Memory B cell (primary cell): ENCODE measurements at regions not wholly inside any gene's neighbourhood (a gene's known extent, or its start where the extent isn't known, plus 50 kb on each side); places are given as distances from the start of the nearest gene placed in this dataset.

ENCODE experiments used
- ATAC-seq: fragments of 150-1000 bp; cut with Tn5 transposase; 2 replicates; pipeline ENCODE4 v1.10.0; 2021; ENCODE audit warnings: low read depth, mild to moderate bottlenecking, moderate library complexity
- DNase-seq, 2 donors: peaks; one replicate each; pipeline ENCODE4 v3.0.0; 2022; ENCODE audit warnings: low spot score in 2 of 2
- H3K27ac Mint-ChIP-seq: one replicate; pipeline ENCODE4 v1.8.0; 2022; ENCODE audit warnings: mild to moderate bottlenecking, moderate library complexity, mixed read lengths
- H3K27me3 Mint-ChIP-seq: one replicate; pipeline ENCODE4 v1.8.0; 2022; ENCODE audit warnings: mixed read lengths
- H3K36me3 Mint-ChIP-seq: one replicate; pipeline ENCODE4 v1.8.0; 2022; ENCODE audit warnings: mild to moderate bottlenecking, mixed read lengths
- H3K4me1 Mint-ChIP-seq: one replicate; pipeline ENCODE4 v1.8.0; 2022; ENCODE audit warnings: mixed read lengths
- H3K4me3 Mint-ChIP-seq: one replicate; pipeline ENCODE4 v1.8.0; 2022; ENCODE audit warnings: mild to moderate bottlenecking, moderate library complexity, mixed read lengths
- H3K9me3 Mint-ChIP-seq: one replicate; pipeline ENCODE4 v1.8.0; 2022; ENCODE audit warnings: mixed read lengths

DNA sequence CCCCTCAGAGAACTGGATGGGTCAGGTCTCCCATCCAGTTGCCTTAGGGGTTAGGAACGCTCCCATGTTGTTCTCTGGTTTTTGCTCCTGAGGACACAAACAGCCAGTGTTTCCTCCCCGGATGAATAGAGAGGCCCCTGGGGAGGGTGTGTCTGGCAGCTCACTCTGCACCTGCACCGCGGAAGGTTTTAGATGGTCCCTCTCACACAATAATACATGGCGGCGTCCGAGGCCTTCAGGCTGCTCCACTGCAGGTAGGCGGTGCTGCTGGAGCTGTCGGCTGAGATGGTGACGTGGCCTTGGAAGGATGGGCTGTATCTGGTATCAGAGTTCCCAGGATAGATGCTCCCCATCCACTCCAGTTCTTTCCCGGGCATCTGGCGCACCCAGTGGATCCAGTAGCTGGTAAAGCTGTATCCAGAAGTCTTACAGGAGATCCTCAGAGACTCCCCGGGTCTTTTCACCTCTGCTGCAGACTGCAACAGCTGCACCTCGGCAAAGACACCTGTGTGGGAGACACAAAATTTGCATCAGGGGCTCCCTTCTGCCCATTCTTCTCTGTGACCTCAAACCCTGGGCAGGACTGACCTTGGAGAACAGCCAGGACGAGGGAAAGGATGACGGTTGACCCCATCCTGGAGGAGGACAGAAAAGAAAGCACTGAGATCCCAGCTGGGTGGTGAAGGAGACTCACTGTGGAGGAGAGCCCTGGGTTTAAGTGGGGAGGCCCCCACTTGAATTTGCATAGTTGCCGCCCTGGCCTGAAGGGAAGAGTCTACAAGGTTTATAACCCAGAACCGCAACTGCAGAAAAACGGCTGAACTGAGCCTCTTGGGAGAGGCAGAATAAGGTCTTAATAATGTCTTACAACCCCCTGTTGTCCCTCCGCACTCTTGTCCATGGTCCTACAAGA, 1324.8 kb downstream of the TMEM121 start:
- peak overlapping the region; percentile 68 for H3K27ac Mint-ChIP-seq
- DNase-seq (peak; percentile 55 to 61), ATAC-seq (peak; percentile 82)
- H3K9me3 Mint-ChIP-seq = no peaks in the 10 kb centered on the region
- H3K4me3 Mint-ChIP-seq = peak overlapping the region; percentile 92
- peaks cover 51% of the 10 kb centered on the region for H3K4me1 Mint-ChIP-seq
- H3K27me3 Mint-ChIP-seq = no peaks in the 10 kb centered on the region
- peaks cover 3% of the 10 kb centered on the region for H3K36me3 Mint-ChIP-seq

DNA sequence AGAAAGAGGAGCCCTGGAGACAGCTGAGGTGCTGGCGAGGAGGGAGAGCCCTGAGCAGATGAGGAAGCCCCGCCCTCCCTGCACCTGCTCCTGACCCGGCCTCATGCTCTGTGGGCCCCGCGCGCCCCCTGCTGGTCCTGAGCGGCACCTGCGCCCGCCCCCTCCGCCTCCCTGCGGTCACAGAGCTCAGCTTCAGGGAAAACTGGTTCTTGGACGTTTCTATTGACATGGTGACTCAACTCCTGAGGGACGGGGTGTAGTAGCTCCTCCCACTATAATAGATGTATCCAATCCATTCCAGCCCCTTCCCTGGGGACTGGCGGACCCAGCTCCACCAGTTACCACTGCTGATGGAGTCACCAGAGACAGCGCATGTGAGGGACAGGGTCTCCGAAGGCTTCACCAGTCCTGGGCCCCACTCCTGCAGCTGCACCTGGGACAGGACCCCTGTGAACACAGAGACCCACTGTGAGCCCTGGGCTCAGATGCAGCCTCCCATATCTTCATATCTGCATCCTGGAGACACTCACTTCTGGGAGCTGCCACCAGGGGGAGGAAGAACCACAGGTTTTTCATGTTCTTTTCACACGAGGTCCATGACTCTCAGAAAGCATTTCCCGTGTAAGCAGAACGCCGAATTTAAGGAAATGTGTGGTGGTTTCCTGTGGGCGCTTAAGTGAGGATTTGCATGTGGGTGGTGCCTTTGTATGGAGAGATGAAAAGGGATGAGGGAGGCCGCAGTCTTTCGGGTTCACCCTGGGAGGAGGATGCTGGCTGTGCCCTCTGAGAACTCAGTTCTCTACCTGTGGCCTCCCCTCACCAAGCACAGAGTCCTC, 1346.4 kb downstream of the TMEM121 start:
- Mint-ChIP-seq H3K4me3 (peak overlapping the region; percentile 76), H3K4me1 (peaks cover 21% of the 10 kb centered on the region), H3K36me3 (no peaks in the 10 kb centered on the region), H3K9me3 (no peaks in the 10 kb centered on the region), H3K27ac (no peak overlapping the region), H3K27me3 (peaks cover 9% of the 10 kb centered on the region)
- peak; percentile 79 for ATAC-seq
- DNase-seq = peak; percentile 92 to 97

DNA sequence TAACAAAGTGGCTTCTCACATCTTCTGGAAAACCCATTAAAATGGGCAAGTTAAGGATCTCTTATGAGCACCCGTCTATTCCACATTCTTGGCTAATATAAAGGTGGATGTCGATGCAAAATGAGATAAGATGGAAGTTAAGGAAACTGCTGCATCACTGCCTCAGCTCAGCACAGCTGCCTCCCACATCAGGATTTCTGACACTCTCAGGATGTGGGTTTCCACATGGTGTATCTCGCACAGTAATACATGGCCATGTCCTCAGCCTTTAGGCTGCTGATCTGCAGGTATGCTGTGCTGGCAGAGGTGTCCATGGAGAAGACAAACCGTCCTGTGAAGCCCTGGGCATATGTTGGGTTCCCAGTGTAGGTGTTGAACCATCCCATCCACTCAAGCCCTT, 1348.0 kb downstream of the TMEM121 start:
- H3K4me3 Mint-ChIP-seq = no peak overlapping the region
- H3K4me1 Mint-ChIP-seq = peaks cover 22% of the 10 kb centered on the region
- no peak overlapping the region for H3K27ac Mint-ChIP-seq
- no peaks in the 10 kb centered on the region for H3K9me3 Mint-ChIP-seq
- no peaks in the 10 kb centered on the region for H3K36me3 Mint-ChIP-seq
- no peak for ATAC-seq
- no peak for DNase-seq
- peaks cover 12% of the 10 kb centered on the region for H3K27me3 Mint-ChIP-seq

DNA sequence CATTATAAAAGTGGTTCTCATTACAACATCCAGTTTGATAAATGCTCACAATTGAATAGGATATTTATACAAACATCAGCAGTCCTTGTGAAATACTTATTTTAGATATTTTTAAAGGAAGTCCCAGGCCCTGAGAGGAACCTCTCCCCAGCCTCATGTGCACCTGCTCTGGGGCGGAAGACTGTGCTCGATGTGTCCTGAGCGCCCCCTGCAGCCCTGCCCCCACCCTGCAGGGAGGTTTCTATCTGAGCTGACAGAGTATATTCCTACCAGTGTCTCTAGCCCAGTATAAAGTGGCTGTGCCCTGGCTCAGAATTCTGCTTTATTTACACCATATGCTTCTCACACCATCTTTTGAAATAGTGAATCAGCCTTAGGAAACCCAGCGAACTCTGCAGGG, 1349.1 kb downstream of the TMEM121 start:
- Mint-ChIP-seq H3K9me3 (no peaks in the 10 kb centered on the region), H3K4me3 (no peak overlapping the region), H3K27me3 (peaks cover 12% of the 10 kb centered on the region), H3K4me1 (peaks cover 22% of the 10 kb centered on the region), H3K27ac (no peak overlapping the region), H3K36me3 (no peaks in the 10 kb centered on the region)
- ATAC-seq (peak; percentile 68), DNase-seq (peak; percentile 56)

DNA sequence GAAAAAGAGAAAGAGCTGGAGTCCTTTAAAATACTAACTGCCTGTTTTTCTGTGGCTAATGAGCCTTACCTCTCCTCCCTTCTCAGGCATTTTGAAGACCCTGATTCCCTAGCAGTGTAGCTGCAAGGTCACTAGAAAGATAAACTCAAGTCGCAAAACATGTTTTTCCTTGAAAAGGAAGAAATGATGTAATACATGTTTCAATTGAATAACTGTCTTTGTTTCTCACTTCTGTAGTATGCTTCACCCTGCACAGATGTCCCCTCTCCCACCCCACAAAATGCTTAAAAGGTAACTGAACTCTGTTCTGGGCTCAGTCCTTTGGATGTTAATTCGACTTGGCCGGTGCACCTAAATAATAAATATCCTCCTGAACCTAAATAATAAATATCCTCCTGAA, 1350.3 kb downstream of the TMEM121 start:
- Mint-ChIP-seq H3K27me3 (peaks cover 12% of the 10 kb centered on the region), H3K4me1 (peaks cover 22% of the 10 kb centered on the region)
- no peak for ATAC-seq

DNA sequence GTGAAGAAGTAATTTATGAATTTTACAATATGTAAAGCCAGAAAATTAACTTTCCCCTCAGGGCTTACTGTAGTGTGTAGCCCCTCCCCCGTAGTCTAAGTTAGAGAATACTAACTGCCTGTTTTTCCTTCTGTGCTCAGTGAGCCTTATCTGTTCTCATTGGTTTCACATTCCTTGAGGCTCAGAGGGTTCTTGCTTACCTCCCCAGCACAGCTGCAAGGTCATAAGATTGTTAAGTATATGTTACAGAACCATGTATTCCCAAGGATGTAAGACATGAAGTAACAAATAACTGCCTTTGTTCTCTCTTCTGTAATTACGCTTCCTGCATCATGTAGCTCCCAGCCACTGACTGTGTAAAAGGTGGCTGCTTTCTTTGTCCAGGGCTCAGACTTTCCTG, 1351.1 kb downstream of the TMEM121 start:
- H3K4me1 Mint-ChIP-seq = peaks cover 20% of the 10 kb centered on the region
- H3K9me3 Mint-ChIP-seq = no peaks in the 10 kb centered on the region
- no peak for DNase-seq
- H3K36me3 Mint-ChIP-seq = no peaks in the 10 kb centered on the region
- H3K4me3 Mint-ChIP-seq = no peak overlapping the region
- ATAC-seq = no peak
- peaks cover 12% of the 10 kb centered on the region for H3K27me3 Mint-ChIP-seq
- no peak overlapping the region for H3K27ac Mint-ChIP-seq

More for the DNA sequence above, 1350.3 kb downstream of the TMEM121 start:
- Mint-ChIP-seq H3K27ac (no peak overlapping the region), H3K36me3 (no peaks in the 10 kb centered on the region), H3K9me3 (no peaks in the 10 kb centered on the region), H3K4me3 (no peak overlapping the region)
- no peak for DNase-seq

DNA sequence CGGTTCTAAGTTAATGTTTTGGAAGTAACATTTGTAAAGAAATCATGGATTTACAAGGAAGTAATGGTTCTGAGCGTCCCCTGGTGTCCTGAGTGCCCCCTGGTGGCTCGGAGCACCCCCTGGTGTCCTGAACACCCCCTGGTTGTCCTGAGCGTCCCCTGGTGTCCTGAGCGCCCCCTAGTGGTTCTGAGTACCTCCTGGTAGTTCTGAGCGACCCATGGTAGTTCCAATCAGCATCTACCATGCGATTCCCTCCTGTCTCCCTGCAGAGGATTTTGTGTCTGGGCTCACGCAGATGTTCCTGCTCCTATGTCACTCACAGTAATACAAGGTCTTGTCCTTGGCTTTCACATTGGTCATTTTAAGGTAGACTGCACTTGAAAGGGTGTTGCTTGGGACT, 1352.9 kb downstream of the TMEM121 start:
- no peak overlapping the region for H3K4me3 Mint-ChIP-seq
- no peak overlapping the region for H3K27ac Mint-ChIP-seq

DNA sequence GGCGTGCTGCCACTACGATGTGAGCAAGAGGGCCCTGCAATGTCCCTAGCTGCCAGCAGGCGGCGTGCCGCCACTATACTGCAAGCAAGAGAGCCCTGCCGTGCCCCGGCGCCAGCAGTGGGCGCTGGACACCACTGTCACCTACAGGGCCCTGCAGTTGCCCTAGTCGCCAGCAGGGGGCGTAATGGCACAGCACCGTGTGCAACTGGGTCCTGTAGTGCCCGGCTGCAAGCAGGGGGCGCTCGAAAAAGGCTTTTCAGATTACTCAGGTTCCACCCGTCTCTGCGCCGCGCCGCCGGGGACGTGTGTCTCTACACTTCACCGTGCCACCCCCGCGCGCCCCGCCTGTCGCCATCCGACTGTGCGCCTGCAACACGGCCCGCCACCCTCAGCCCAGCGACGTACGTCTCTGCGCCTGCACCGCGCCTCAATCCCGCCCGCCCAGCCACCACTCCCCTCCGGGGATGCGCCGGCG, 1356.9 kb downstream of the TMEM121 start:
- H3K27ac Mint-ChIP-seq = no peak overlapping the region
- ATAC-seq (peak; percentile 43), DNase-seq (peak; percentile 37 to 39)
- H3K4me1 Mint-ChIP-seq = no peaks in the 10 kb centered on the region
- no peaks in the 10 kb centered on the region for H3K9me3 Mint-ChIP-seq
- H3K36me3 Mint-ChIP-seq = no peaks in the 10 kb centered on the region
- H3K27me3 Mint-ChIP-seq = no peaks in the 10 kb centered on the region
- no peak overlapping the region for H3K4me3 Mint-ChIP-seq

More for the DNA sequence above, 1352.9 kb downstream of the TMEM121 start:
- Mint-ChIP-seq H3K36me3 (no peaks in the 10 kb centered on the region), H3K27me3 (peaks cover 12% of the 10 kb centered on the region), H3K4me1 (peaks cover 10% of the 10 kb centered on the region), H3K9me3 (no peaks in the 10 kb centered on the region)
- DNase-seq = peak; percentile 45 to 46
- ATAC-seq = peak; percentile 68
